PC-3 (cell line): ENCODE measurements at regions not wholly inside any gene's neighbourhood (a gene's known extent, or its start where the extent isn't known, plus 50 kb on each side); places are given as distances from the start of the nearest gene placed in this dataset.
"Not testable (repeated sequence)": the region's sequence is repeated elsewhere in the genome, so short reads cannot be mapped to it uniquely, and the experiment has no call there.

Source experiments
- ATAC-seq: fragments of 200-7000 bp; cut with Tn5 transposase; 2 replicates; pipeline ENCODE4 v1.9.1; 2020; ENCODE audit warnings: mild to moderate bottlenecking, moderate library complexity
- BruUV-seq: library from RNA; stranded (reverse); fragments of 400-500 nt; replicated peaks from 2 replicates; lab custom pipeline; 2021; lab: Mats Ljungman, UMichigan
- CTCF ChIA-PET: fragments of 300-600 bp; sonication (Branson Sonifier 250); formaldehyde crosslinking; loops from one replicate; lab custom pipeline; 2022; ENCODE audit warnings: antibody characterized with exemption; lab: Charles Lee
- POLR2A ChIA-PET: fragments of 300-600 bp; sonication (Branson Sonifier 250); formaldehyde crosslinking; loops from one replicate; lab custom pipeline; 2022; ENCODE audit warnings: antibody characterized with exemption; ENCODE audit not compliant: unreplicated experiment; lab: Charles Lee
- DNase-seq: peaks from one replicate; pipeline ENCODE4 v3.0.0-alpha.2; 2015
- H2AFZ ChIP-seq: fragments of 300-600 bp; sonication (generic); 2 replicates; pipeline ENCODE4 v1.6.0; 2016; ENCODE audit warnings: antibody characterized with exemption, low read length
- H3F3A ChIP-seq: fragments of 300-600 bp; sonication (generic); one replicate; pipeline ENCODE4 v1.6.0; 2017; ENCODE audit warnings: antibody characterized with exemption, low read length, control low read depth, mild to moderate bottlenecking; ENCODE audit not compliant: unreplicated experiment
- H3K27ac ChIP-seq: fragments of 300-600 bp; sonication (generic); 2 replicates; pipeline ENCODE4 v1.5.1; 2016; ENCODE audit warnings: mild to moderate bottlenecking, low read length
- H3K27me3 ChIP-seq: fragments of 300-600 bp; sonication (generic); 2 replicates; pipeline ENCODE4 v1.6.1; 2016; ENCODE audit warnings: low read length, mixed read lengths
- H3K36me3 ChIP-seq: fragments of 300-600 bp; sonication (generic); 2 replicates; pipeline ENCODE4 v1.6.1; 2016; ENCODE audit warnings: low read depth, mixed run types, low read length, mixed read lengths
- H3K4me1 ChIP-seq: fragments of 300-600 bp; sonication (generic); 2 replicates; pipeline ENCODE4 v1.5.1; 2016; ENCODE audit warnings: low read length; ENCODE audit not compliant: insufficient read depth
- H3K4me2 ChIP-seq: fragments of 300-600 bp; sonication (generic); 2 replicates; pipeline ENCODE4 v1.6.0; 2016; ENCODE audit warnings: low read length
- H3K4me3 ChIP-seq: fragments of 300-600 bp; sonication (generic); 2 replicates; pipeline ENCODE4 v1.5.1; 2016; ENCODE audit warnings: mild to moderate bottlenecking, low read length, mixed read lengths
- H3K79me2 ChIP-seq: fragments of 300-600 bp; sonication (generic); 2 replicates; pipeline ENCODE4 v1.6.1; 2017; ENCODE audit warnings: low read length, mixed read lengths
- H3K9ac ChIP-seq: fragments of 300-600 bp; sonication (generic); 2 replicates; pipeline ENCODE4 v1.6.0; 2016; ENCODE audit warnings: mild to moderate bottlenecking, low read length
- H3K9me2 ChIP-seq: fragments of 300-600 bp; sonication (generic); replicated peaks from 2 replicates; pipeline ENCODE4 v1.6.1; 2016; ENCODE audit warnings: mixed run types, low read length, mixed read lengths
- H3K9me3 ChIP-seq: fragments of 300-600 bp; sonication (generic); 2 replicates; pipeline ENCODE4 v1.6.1; 2016; ENCODE audit warnings: low read length, mixed read lengths
- H4K20me1 ChIP-seq: fragments of 300-600 bp; sonication (generic); 2 replicates; pipeline ENCODE4 v1.6.1; 2016; ENCODE audit warnings: low read length, mixed read lengths
- CTCF ChIP-seq: fragments of 300-600 bp; sonication (generic); conservative IDR thresholded peaks from 2 replicates; pipeline ENCODE4 v1.5.1; 2017; ENCODE audit warnings: antibody characterized with exemption, low read depth, mild to moderate bottlenecking, low read length
- EZH2 ChIP-seq: fragments of 300-600 bp; sonication (generic); IDR thresholded peaks from one replicate; pipeline ENCODE4 v1.6.1; 2017; ENCODE audit warnings: antibody characterized with exemption, mild to moderate bottlenecking, low read length; ENCODE audit not compliant: unreplicated experiment
- EZH2phosphoT487 ChIP-seq: fragments of 300-600 bp; sonication (generic); IDR thresholded peaks from 2 replicates; pipeline ENCODE4 v1.6.1; 2018; ENCODE audit warnings: mild to moderate bottlenecking, antibody characterized with exemption, low read length, borderline replicate concordance
- intact Hi-C: fragments of 100-400 bp; cut with micrococcal nuclease; formaldehyde crosslinking; loops from 2 replicates; pipeline ENCODE4 v1.9.0; 2023

DNA sequence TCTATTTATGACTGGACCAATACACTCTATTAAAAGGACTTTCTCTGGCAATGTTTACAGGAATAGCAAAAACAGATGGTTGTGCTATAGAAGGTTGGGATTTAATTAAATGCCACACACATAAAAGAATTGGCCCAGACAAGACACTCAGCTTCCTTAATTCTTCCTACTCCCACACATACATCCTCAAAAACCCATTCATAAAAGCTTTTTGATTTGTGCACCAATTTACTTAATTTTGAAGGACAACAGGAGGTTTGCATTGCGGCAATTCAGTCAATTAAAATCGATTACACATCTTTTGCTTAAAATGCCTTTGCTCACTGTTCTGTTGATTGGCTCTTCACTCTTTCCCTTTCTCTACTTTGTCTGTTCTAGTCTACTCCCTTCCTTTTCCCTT lies 317.1 kb downstream of the CBLL2 start:
- H3K9me2 ChIP-seq: no peaks in the 10 kb centered on the region
- no peaks in the 10 kb centered on the region for H3K4me1 ChIP-seq
- H3K79me2 ChIP-seq: no peaks in the 10 kb centered on the region
- intact Hi-C loops: no loop called here
- TF ChIP-seq CTCF (no peak), EZH2 (no peak)
- ChIA-PET POLR2A (no interaction called here), CTCF (no interaction called here)
- no TSS peak for BruUV-seq
- no peaks in the 10 kb centered on the region for H3K9me3 ChIP-seq
- no peaks in the 10 kb centered on the region for H3K36me3 ChIP-seq
- no peak overlapping the region for H3K27ac ChIP-seq
- H3K27me3 ChIP-seq: no peaks in the 10 kb centered on the region
- no peak for DNase-seq
- H3F3A ChIP-seq: no peaks in the 10 kb centered on the region
- no peak overlapping the region for H3K4me3 ChIP-seq
- H3K4me2 ChIP-seq: no peak overlapping the region
- H3K9ac ChIP-seq: no peak overlapping the region
- no peak for ATAC-seq
- no peak overlapping the region for H2AFZ ChIP-seq
- H4K20me1 ChIP-seq: no peaks in the 10 kb centered on the region

- Histone ChIP-seq H3F3A (no peaks in the 10 kb centered on the region), H3K9ac (no peak overlapping the region), H3K79me2 (no peaks in the 10 kb centered on the region), H3K9me3 (no peaks in the 10 kb centered on the region), H3K4me1 (no peaks in the 10 kb centered on the region), H3K27me3 (no peaks in the 10 kb centered on the region), H3K27ac (no peak overlapping the region), H3K4me2 (no peak overlapping the region), H3K9me2 (no peaks in the 10 kb centered on the region), H2AFZ (no peak overlapping the region), H3K36me3 (no peaks in the 10 kb centered on the region), H3K4me3 (no peak overlapping the region), H4K20me1 (no peaks in the 10 kb centered on the region)
- ATAC-seq (no peak), DNase-seq (no peak)
- intact Hi-C loops: no loop called here
- BruUV-seq: no TSS peak
- TF ChIP-seq EZH2phosphoT487 (no peak), EZH2 (no peak), CTCF (no peak)
- ChIA-PET CTCF (no interaction called here), POLR2A (no interaction called here)
Observed at GRCh38 chrX:22594766-22595165, 322.1 kb downstream of the CBLL2 start.

DNA sequence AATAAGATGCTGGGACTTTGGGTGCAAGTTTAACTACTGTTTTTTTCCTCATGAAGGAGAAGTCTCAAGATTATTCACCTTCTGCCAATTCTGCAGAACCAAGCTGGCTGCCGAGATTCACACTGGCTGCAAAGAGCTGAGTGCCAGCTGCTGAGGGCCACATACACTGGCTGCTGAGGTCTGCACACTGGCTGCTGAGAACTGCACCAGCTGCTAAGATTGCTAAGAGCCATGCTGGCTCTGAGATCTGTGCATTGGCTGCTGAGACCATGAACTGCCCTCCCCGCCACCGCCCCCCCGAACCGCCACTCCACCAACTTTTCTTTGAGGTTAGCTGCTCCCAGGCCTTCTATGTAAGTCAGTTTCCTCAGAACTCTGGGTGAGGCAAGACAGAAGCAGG lies 330.3 kb downstream of the CBLL2 start:
- H3K4me2 ChIP-seq: no peak overlapping the region
- H3K4me1 ChIP-seq: no peaks in the 10 kb centered on the region
- ATAC-seq: no peak
- no peaks in the 10 kb centered on the region for H3K36me3 ChIP-seq
- intact Hi-C loops: no loop called here
- no peak overlapping the region for H2AFZ ChIP-seq
- no peaks in the 10 kb centered on the region for H3K27me3 ChIP-seq
- H3K79me2 ChIP-seq: no peaks in the 10 kb centered on the region
- H3K27ac ChIP-seq: no peak overlapping the region
- ChIA-PET CTCF (no interaction called here), POLR2A (no interaction called here)
- H3K9me2 ChIP-seq: no peaks in the 10 kb centered on the region
- DNase-seq: no peak
- no peaks in the 10 kb centered on the region for H4K20me1 ChIP-seq
- no peak for TF ChIP-seq CTCF
- no peak for TF ChIP-seq EZH2phosphoT487
- no peak for TF ChIP-seq EZH2
- no peaks in the 10 kb centered on the region for H3F3A ChIP-seq
- H3K9me3 ChIP-seq: no peaks in the 10 kb centered on the region
- no peak overlapping the region for H3K9ac ChIP-seq
- H3K4me3 ChIP-seq: no peak overlapping the region
- BruUV-seq: no TSS peak

DNA sequence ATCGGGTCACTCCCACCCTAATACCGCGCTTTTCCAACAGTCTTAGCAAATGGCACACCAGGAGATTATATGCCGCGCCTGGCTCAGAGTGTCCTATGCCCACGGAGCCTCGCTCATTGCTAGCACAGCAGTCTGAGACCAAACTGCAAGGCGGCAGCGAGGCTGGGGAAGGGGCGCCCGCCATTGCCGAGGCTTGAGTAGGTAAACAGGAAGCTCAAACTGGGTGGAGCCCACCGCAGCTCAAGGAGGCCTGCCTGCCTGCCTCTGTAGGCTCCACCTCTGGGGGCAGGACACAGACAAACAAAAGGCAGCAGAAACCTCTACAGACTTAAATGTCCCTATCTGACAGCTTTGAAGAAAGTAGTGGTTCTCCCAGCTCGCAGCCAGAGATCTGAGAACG lies 336.7 kb downstream of the CBLL2 start:
- BruUV-seq, H3K27ac ChIP-seq, ATAC-seq, intact Hi-C loops, H3K27me3 ChIP-seq, H3K36me3 ChIP-seq, H3F3A ChIP-seq, H3K9ac ChIP-seq, POLR2A ChIA-PET, H3K79me2 ChIP-seq, H3K4me3 ChIP-seq, CTCF ChIA-PET, H4K20me1 ChIP-seq, DNase-seq, H3K4me2 ChIP-seq, H3K4me1 ChIP-seq, H3K9me3 ChIP-seq, H3K9me2 ChIP-seq, H2AFZ ChIP-seq: not testable (repeated sequence)
